Mesodermal cell (in vitro differentiated cells): ENCODE measurements at regions not wholly inside any gene's neighbourhood (a gene's known extent, or its start where the extent isn't known, plus 50 kb on each side); places are given as distances from the start of the nearest gene placed in this dataset.

Source experiments
- H3K27ac ChIP-seq: 2 replicates; pipeline ENCODE4 v1.7.0; 2013; ENCODE audit warnings: mild to moderate bottlenecking, low read depth, low read length, moderate library complexity; ENCODE audit not compliant: severe bottlenecking
- H3K36me3 ChIP-seq: 2 replicates; pipeline ENCODE4 v1.7.1; 2013; ENCODE audit warnings: mild to moderate bottlenecking, low read length, moderate library complexity; ENCODE audit not compliant: control insufficient read depth, insufficient read depth
- H3K4me1 ChIP-seq: one replicate; pipeline ENCODE4 v1.7.1; 2013; ENCODE audit warnings: mild to moderate bottlenecking, low read length; ENCODE audit not compliant: insufficient read depth, control insufficient read depth, poor library complexity, severe bottlenecking
- H3K4me3 ChIP-seq: 2 replicates; pipeline ENCODE4 v1.7.0; 2013; ENCODE audit warnings: low read length, control low read depth, mild to moderate bottlenecking; ENCODE audit not compliant: insufficient read depth, poor library complexity, severe bottlenecking; ENCODE audit errors: extremely low read depth
- H3K9me3 ChIP-seq: 2 replicates; pipeline ENCODE4 v1.7.1; 2013; ENCODE audit warnings: mild to moderate bottlenecking, low read length, moderate library complexity; ENCODE audit not compliant: control insufficient read depth
- WGBS, 2 experiments: methylation state at CpG; one replicate each; pipeline ENCODE4 v1.1.5; 2013; ENCODE audit warnings: missing lambda C conversion rate in 2 of 2; ENCODE audit not compliant: insufficient coverage in 2 of 2; 5-methylcytosine and 5-hydroxymethylcytosine counted together

DNA sequence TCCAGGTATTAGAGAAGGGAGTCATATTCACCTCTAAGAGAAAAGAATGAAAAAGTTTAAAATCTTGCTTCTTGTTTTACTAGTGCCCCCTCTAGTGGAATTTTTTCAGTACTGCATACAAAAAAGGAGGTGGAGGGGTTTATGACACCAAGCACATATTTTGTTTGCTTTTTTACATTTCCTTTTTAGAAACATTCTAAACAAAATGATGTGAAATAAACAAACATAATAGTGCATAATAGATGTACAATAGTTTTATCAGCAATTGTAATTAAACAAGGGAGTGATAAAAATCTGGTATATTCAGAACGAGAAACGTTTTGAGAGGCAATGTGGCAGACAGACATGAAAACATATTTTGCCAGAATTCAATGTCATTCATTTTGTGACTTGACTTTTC, 111.0 kb upstream of the TFAP2D start:
- Histone ChIP-seq H3K36me3 (no peaks in the 10 kb centered on the region), H3K9me3 (no peaks in the 10 kb centered on the region), H3K27ac (no peak overlapping the region), H3K4me1 (no peaks in the 10 kb centered on the region), H3K4me3 (no peak overlapping the region)
- 80 to 92% methylated on average over 1 to 2 of the region's 2 CpGs for WGBS, 2 experiments

GRCh38 chr6:50608421-50608820, 104.9 kb upstream of the TFAP2D start:
- Histone ChIP-seq H3K9me3 (no peaks in the 10 kb centered on the region), H3K36me3 (no peaks in the 10 kb centered on the region), H3K4me3 (no peak overlapping the region), H3K4me1 (no peaks in the 10 kb centered on the region), H3K27ac (no peak overlapping the region)
- 80 to 83% methylated on average over 1 of the region's 5 CpGs for WGBS, 2 experiments

DNA sequence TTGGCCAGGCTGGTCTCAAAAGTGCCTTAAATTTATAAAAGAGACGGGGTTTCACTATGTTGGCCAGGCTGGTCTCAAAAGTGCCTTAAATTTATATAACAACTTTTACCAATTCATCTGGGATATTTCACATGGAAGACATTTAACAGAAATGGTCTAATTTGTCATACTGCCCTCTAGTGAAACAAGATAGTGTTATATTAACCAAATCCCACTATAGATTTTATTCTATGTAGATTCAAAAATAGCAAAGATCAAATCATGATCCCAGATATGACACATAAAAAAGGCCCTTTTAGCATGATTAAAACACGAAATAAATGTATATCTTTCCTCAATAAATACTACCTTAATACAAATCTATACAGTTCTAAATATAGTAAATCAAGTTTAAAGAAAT, 102.8 kb upstream of the TFAP2D start:
- no peaks in the 10 kb centered on the region for H3K4me1 ChIP-seq
- no peak overlapping the region for H3K27ac ChIP-seq
- no peaks in the 10 kb centered on the region for H3K9me3 ChIP-seq
- H3K4me3 ChIP-seq: no peak overlapping the region
- no peaks in the 10 kb centered on the region for H3K36me3 ChIP-seq
- 80% methylated on average over 1 of the region's 2 CpGs; no CpG with 5 or more reads in 1 of the 2 experiments for WGBS, 2 experiments

DNA sequence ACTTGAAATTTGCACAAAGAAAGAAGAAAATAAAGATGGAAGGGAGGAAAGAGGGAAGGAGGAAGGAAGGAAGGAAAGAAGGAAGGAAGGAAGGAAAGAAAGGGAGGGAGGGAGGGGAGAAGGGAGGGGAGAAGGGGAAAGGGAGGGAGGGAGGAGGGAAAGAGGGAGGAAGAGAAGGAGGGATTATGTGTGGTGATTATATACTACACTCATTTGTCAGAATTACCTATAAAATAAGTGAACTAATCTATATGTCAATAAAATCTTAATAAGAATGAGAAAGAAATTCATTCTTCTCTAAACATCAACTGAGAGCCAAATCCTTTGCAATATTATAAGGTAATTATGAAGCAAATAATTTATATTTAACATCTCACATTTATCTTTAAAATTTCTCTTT, 77.9 kb upstream of the TFAP2D start:
- Histone ChIP-seq H3K9me3 (no peaks in the 10 kb centered on the region), H3K36me3 (no peaks in the 10 kb centered on the region), H3K4me1 (no peaks in the 10 kb centered on the region), H3K4me3 (no peak overlapping the region), H3K27ac (no peak overlapping the region)

DNA sequence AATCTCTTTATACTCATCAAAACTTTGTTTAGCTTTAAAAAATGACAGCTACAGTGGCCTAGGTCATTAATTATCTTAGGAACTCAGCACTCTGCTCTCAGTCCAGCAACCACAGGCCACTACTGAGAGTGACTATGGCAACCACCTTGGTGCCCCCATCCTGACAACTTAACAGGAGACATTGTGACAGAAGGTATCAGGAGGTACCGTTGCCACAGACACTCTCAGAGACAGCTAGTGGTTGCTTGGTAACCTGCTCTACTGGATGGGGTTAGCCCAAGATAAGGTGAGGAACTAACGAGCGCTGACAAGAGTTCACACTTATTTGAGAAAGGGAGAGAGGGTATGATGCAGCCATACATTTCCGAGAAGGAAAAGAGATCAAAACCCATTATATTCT, 76.1 kb upstream of the TFAP2D start:
- 29 to 60% methylated on average over 1 to 2 of the region's 4 CpGs for WGBS, 2 experiments
- H3K27ac ChIP-seq: no peak overlapping the region
- no peaks in the 10 kb centered on the region for H3K4me1 ChIP-seq
- H3K9me3 ChIP-seq: no peaks in the 10 kb centered on the region
- H3K36me3 ChIP-seq: no peaks in the 10 kb centered on the region
- H3K4me3 ChIP-seq: no peak overlapping the region

DNA sequence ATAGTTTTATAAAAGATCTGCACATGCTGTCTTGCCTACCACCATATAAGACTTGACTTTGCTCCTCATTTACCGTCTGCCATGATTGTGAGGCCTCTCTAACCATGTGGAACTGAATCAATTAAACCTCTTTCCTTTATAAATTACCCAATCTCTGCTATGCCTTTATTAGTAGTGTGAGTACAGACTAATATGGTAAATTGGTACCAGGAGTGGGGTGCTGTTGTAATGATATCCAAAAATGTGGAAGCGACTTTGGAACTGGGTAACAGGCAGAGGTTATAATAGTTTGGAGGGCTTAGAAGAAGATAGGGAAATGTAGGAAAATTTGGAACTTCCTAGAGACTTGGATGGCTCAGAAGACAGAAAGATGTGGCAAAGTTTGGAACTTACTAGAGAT, 64.2 kb upstream of the TFAP2D start:
- Histone ChIP-seq H3K4me3 (no peak overlapping the region), H3K36me3 (no peaks in the 10 kb centered on the region), H3K9me3 (peaks cover 4% of the 10 kb centered on the region), H3K4me1 (no peaks in the 10 kb centered on the region), H3K27ac (no peak overlapping the region)
- 85 to 90% methylated on average over 1 to 2 of the region's 2 CpGs for WGBS, 2 experiments

- Histone ChIP-seq H3K9me3 (peaks cover 4% of the 10 kb centered on the region), H3K4me3 (no peak overlapping the region), H3K36me3 (no peaks in the 10 kb centered on the region), H3K27ac (no peak overlapping the region), H3K4me1 (no peaks in the 10 kb centered on the region)
- WGBS, 2 experiments: 71 to 90% methylated on average over 3 of the region's 3 CpGs
These were observed 60.1 kb upstream of the TFAP2D start for GRCh38 chr6:50653253-50653652.

- 57 to 100% methylated on average over 1 of the region's 2 CpGs for WGBS, 2 experiments
- no peak overlapping the region for H3K4me3 ChIP-seq
- H3K4me1 ChIP-seq: no peaks in the 10 kb centered on the region
- no peaks in the 10 kb centered on the region for H3K36me3 ChIP-seq
- H3K9me3 ChIP-seq: peaks cover under 1% of the 10 kb centered on the region
- no peak overlapping the region for H3K27ac ChIP-seq
These were observed 59.2 kb upstream of the TFAP2D start for GRCh38 chr6:50654155-50654554.

GRCh38 chr6:50655848-50656453, 57.4 kb upstream of the TFAP2D start:
- WGBS, 2 experiments: 80% methylated on average over 1 of the region's 4 CpGs; no CpG with 5 or more reads in 1 of the 2 experiments
- H3K27ac ChIP-seq: no peak overlapping the region
- no peaks in the 10 kb centered on the region for H3K36me3 ChIP-seq
- H3K4me3 ChIP-seq: no peak overlapping the region
- no peaks in the 10 kb centered on the region for H3K9me3 ChIP-seq
- no peaks in the 10 kb centered on the region for H3K4me1 ChIP-seq

GRCh38 chr6:50657513-50657912, 55.8 kb upstream of the TFAP2D start:
- H3K36me3 ChIP-seq: no peaks in the 10 kb centered on the region
- 67 to 100% methylated on average over 1 of the region's 1 CpG for WGBS, 2 experiments
- no peak overlapping the region for H3K4me3 ChIP-seq
- H3K4me1 ChIP-seq: no peaks in the 10 kb centered on the region
- no peak overlapping the region for H3K27ac ChIP-seq
- no peaks in the 10 kb centered on the region for H3K9me3 ChIP-seq

- Histone ChIP-seq H3K36me3 (no peaks in the 10 kb centered on the region), H3K9me3 (no peaks in the 10 kb centered on the region), H3K27ac (no peak overlapping the region), H3K4me1 (no peaks in the 10 kb centered on the region), H3K4me3 (no peak overlapping the region)
- no CpG with 5 or more reads among the region's 2 CpGs for WGBS, 2 experiments
These were observed 54.8 kb upstream of the TFAP2D start for GRCh38 chr6:50658561-50658960.
